Effector memory CD4-positive, alpha-beta T cell (primary cell): ENCODE measurements at regions not wholly inside any gene's neighbourhood (a gene's known extent, or its start where the extent isn't known, plus 50 kb on each side); places are given as distances from the start of the nearest gene placed in this dataset.

Experiments
- DNase-seq, 3 donors: peaks; one replicate each; pipeline ENCODE4 v3.0.0-alpha.2; 2020
- H3K27ac ChIP-seq: 2 replicates; pipeline ENCODE4 v1.7.0; 2013; ENCODE audit warnings: mild to moderate bottlenecking, low read length, moderate library complexity; ENCODE audit not compliant: insufficient read depth, poor library complexity, severe bottlenecking
- H3K27me3 ChIP-seq: replicated peaks from 2 replicates; pipeline ENCODE4 v1.7.0; 2013; ENCODE audit warnings: mild to moderate bottlenecking, low read length; ENCODE audit not compliant: insufficient read depth, control insufficient read depth, poor library complexity, severe bottlenecking
- H3K36me3 ChIP-seq: 2 replicates; pipeline ENCODE4 v1.7.0; 2013; ENCODE audit warnings: mild to moderate bottlenecking, low read length, moderate library complexity; ENCODE audit not compliant: control insufficient read depth, insufficient read depth
- H3K4me1 ChIP-seq: 2 replicates; pipeline ENCODE4 v1.7.0; 2013; ENCODE audit warnings: low read length, mild to moderate bottlenecking; ENCODE audit not compliant: control insufficient read depth, insufficient read depth, poor library complexity, severe bottlenecking
- H3K4me3 ChIP-seq: 2 replicates; pipeline ENCODE4 v1.7.0; 2013; ENCODE audit warnings: low read length, low read depth, mild to moderate bottlenecking; ENCODE audit not compliant: insufficient read depth, poor library complexity, severe bottlenecking
- H3K9me3 ChIP-seq: 2 replicates; pipeline ENCODE4 v1.7.0; 2013; ENCODE audit warnings: mild to moderate bottlenecking, low read length, moderate library complexity; ENCODE audit not compliant: control insufficient read depth

- no peak overlapping the region for H3K27ac ChIP-seq
- no peaks in the 10 kb centered on the region for H3K36me3 ChIP-seq
- no peaks in the 10 kb centered on the region for H3K4me1 ChIP-seq
- no peak overlapping the region for H3K4me3 ChIP-seq
- no peaks in the 10 kb centered on the region for H3K27me3 ChIP-seq
- no peak for DNase-seq
- no peaks in the 10 kb centered on the region for H3K9me3 ChIP-seq
Measured at GRCh38 chr3:107209302-107209990, 167.8 kb upstream of the CCDC54 start.

- no peak for DNase-seq
- Histone ChIP-seq H3K36me3 (no peaks in the 10 kb centered on the region), H3K4me1 (no peaks in the 10 kb centered on the region), H3K27me3 (no peaks in the 10 kb centered on the region), H3K9me3 (no peaks in the 10 kb centered on the region), H3K4me3 (no peak overlapping the region), H3K27ac (no peak overlapping the region)
Measured at GRCh38 chr3:107211608-107212007, 165.6 kb upstream of the CCDC54 start.

GRCh38 chr3:107212618-107213017 is 164.6 kb upstream of the CCDC54 start:
- Histone ChIP-seq H3K27ac (no peak overlapping the region), H3K9me3 (no peaks in the 10 kb centered on the region), H3K36me3 (no peaks in the 10 kb centered on the region), H3K4me3 (no peak overlapping the region), H3K4me1 (no peaks in the 10 kb centered on the region), H3K27me3 (no peaks in the 10 kb centered on the region)
- no peak for DNase-seq

- no peaks in the 10 kb centered on the region for H3K36me3 ChIP-seq
- H3K27me3 ChIP-seq, result no peaks in the 10 kb centered on the region
- no peak for DNase-seq
- H3K4me1 ChIP-seq, result no peaks in the 10 kb centered on the region
- H3K27ac ChIP-seq, result no peak overlapping the region
- H3K9me3 ChIP-seq, result no peaks in the 10 kb centered on the region
- H3K4me3 ChIP-seq, result no peak overlapping the region
Measured at GRCh38 chr3:107213044-107213669, 164.1 kb upstream of the CCDC54 start.

- H3K4me1 ChIP-seq, result no peaks in the 10 kb centered on the region
- H3K27ac ChIP-seq, result no peak overlapping the region
- H3K27me3 ChIP-seq, result no peaks in the 10 kb centered on the region
- H3K9me3 ChIP-seq, result no peaks in the 10 kb centered on the region
- no peaks in the 10 kb centered on the region for H3K36me3 ChIP-seq
- no peak for DNase-seq
- H3K4me3 ChIP-seq, result no peak overlapping the region
Measured at GRCh38 chr3:107216229-107216628, 161.0 kb upstream of the CCDC54 start.

- Histone ChIP-seq H3K9me3 (no peaks in the 10 kb centered on the region), H3K27ac (no peak overlapping the region), H3K27me3 (no peaks in the 10 kb centered on the region), H3K4me3 (no peak overlapping the region), H3K4me1 (no peaks in the 10 kb centered on the region), H3K36me3 (no peaks in the 10 kb centered on the region)
- DNase-seq, result no peak
Measured at GRCh38 chr3:107216711-107217110, 160.5 kb upstream of the CCDC54 start.

- Histone ChIP-seq H3K4me3 (no peak overlapping the region), H3K4me1 (no peaks in the 10 kb centered on the region), H3K9me3 (no peaks in the 10 kb centered on the region), H3K36me3 (no peaks in the 10 kb centered on the region), H3K27me3 (no peaks in the 10 kb centered on the region), H3K27ac (no peak overlapping the region)
- no peak for DNase-seq
Measured at GRCh38 chr3:107217172-107217571, 160.1 kb upstream of the CCDC54 start.

GRCh38 chr3:107218864-107219269 is 158.4 kb upstream of the CCDC54 start:
- Histone ChIP-seq H3K4me3 (no peak overlapping the region), H3K4me1 (no peaks in the 10 kb centered on the region), H3K27me3 (peaks cover 3% of the 10 kb centered on the region), H3K36me3 (no peaks in the 10 kb centered on the region), H3K9me3 (no peaks in the 10 kb centered on the region), H3K27ac (no peak overlapping the region)
- DNase-seq, result no peak

GRCh38 chr3:107220538-107220937 is 156.7 kb upstream of the CCDC54 start:
- H3K27ac ChIP-seq, result no peak overlapping the region
- no peaks in the 10 kb centered on the region for H3K9me3 ChIP-seq
- no peaks in the 10 kb centered on the region for H3K36me3 ChIP-seq
- DNase-seq, result no peak
- no peak overlapping the region for H3K4me3 ChIP-seq
- peaks cover 3% of the 10 kb centered on the region for H3K27me3 ChIP-seq
- no peaks in the 10 kb centered on the region for H3K4me1 ChIP-seq

- DNase-seq, result no peak
- Histone ChIP-seq H3K9me3 (no peaks in the 10 kb centered on the region), H3K36me3 (no peaks in the 10 kb centered on the region), H3K4me3 (no peak overlapping the region), H3K4me1 (no peaks in the 10 kb centered on the region), H3K27me3 (peaks cover 3% of the 10 kb centered on the region), H3K27ac (no peak overlapping the region)
Measured at GRCh38 chr3:107221856-107222255, 155.4 kb upstream of the CCDC54 start.
